ENCODE measurements at regions not wholly inside any gene's neighbourhood (a gene's known extent, or its start where the extent isn't known, plus 50 kb on each side); places are given as distances from the start of the nearest gene placed in this dataset.
A peak's percentile ranks its signal among the peaks of the same experiment; 100 is the strongest.

DNA sequence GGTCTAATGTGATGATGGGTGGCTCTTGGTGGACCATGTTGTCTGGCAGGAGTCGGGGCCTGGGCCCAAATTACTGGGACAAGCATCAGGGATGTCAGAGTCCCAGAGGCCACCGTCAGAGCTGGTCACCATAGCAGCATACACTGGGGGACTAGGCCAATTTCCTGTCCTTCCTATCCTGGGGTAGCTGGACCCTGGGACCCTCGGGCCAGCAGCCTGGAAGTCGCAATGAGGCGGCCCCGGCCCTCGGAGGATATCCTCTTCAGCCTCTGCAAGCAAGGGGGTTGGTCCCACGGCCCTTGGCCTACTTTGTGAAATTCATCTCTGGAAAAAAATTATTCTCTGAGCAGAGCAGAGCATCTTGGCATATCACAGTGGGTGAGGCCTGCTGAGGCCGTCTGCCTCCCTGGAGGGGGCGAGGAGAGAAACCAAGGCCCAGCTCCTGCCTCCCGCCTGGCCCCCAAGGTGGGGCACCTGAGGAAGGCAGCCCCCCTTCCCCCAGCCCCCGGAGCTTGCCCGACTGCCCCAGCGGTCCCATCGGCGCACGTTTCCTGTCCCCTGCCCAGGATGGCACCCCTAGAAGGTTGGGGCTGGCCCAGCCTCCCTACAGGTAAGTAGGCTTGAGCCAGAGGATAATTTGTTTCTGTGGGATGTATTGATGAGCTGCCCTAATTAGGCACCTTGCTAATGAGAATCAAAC, 135.0 kb upstream of the MYL2 start:
- ChIA-PET POLR2A (interaction anchor here (0.6 kb wide), 1 partner anchor 15 kb away, joined by 4 read pairs; no protein-coding TSS in a partner anchor), CTCF (no interaction called here)
- TF ChIP-seq SUZ12 (IDR thresholded peaks at IDR 0.05) (no peak), FOXA1 (IDR thresholded peaks at IDR 0.05) (no peak), BHLHE40 (IDR thresholded peaks at IDR 0.05; ENCODE audit: borderline replicate concordance) (no peak), FOXM1 (IDR thresholded peaks at IDR 0.05; ENCODE audit: borderline replicate concordance) (no peak), ARNT (IDR thresholded peaks at IDR 0.05) (no peak), HDGF (IDR thresholded peaks at IDR 0.05; ENCODE audit: borderline replicate concordance) (no peak), TARDBP (IDR thresholded peaks at IDR 0.05) (no peak), CTBP1 (IDR thresholded peaks at IDR 0.05; ENCODE audit: borderline replicate concordance) (no peak), FOXK2 (IDR thresholded peaks at IDR 0.05) (no peak), SP1 (IDR thresholded peaks at IDR 0.05) (no peak), LEF1 (IDR thresholded peaks at IDR 0.05; ENCODE audit: borderline replicate concordance) (no peak), ZNF384 (IDR thresholded peaks at IDR 0.05) (no peak)
- TF ChIP-seq, protein P1, sequence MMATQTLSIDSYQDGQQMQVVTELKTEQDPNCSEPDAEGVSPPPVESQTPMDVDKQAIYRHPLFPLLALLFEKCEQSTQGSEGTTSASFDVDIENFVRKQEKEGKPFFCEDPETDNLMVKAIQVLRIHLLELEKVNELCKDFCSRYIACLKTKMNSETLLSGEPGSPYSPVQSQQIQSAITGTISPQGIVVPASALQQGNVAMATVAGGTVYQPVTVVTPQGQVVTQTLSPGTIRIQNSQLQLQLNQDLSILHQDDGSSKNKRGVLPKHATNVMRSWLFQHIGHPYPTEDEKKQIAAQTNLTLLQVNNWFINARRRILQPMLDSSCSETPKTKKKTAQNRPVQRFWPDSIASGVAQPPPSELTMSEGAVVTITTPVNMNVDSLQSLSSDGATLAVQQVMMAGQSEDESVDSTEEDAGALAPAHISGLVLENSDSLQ (IDR thresholded peaks at IDR 0.05), result no peak
- no peak for DNase-seq (ENCODE audit: extremely low spot score)

DNA sequence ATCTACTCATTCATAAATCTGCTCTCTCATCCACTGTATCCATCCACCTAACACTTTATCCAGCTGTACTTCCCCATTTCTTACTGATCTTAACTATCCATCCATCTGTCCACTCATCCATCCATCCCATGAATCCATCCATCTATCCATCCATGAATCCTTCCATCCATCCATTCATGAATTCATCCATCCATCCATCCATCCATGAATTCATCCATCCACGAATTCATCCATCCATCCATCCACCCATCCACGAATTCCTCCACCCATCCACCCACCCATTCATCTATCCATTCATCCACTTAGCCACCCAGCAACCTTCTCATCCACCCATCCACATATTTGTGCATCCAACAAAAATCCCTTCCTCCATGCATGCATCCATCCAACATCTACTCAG, 128.6 kb upstream of the MYL2 start:
- DNase-seq (ENCODE audit: extremely low spot score), result no peak
- POLR2A ChIA-PET, result no interaction called here
- CTCF ChIA-PET, result interaction anchor here (0.5 kb wide), 1 partner anchor 11 kb away, joined by 3 read pairs; no protein-coding TSS in a partner anchor
- no peak for TF ChIP-seq ARNT (IDR thresholded peaks at IDR 0.05)
- TF ChIP-seq BHLHE40 (IDR thresholded peaks at IDR 0.05; ENCODE audit: borderline replicate concordance), result no peak

DNA sequence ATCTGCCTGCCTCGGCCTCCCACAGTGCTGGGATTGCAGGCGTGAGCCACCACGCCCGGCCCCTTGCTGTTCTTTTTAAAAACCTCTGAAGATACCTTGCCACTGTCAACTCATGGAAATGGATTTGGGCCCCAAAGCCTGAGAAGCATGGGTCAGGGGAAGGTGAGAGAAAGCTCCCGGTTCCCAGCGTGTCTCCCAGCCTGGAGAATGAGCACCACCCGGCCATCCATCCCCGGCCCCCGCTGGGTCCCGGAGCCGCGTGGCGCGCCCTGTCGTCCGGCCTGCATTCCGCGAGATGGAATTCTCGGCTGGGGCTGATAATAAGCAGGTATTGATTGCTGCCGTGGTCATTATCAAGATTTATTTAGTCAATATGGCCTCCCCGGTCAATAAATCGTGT, 126.5 kb upstream of the MYL2 start:
- DNase-seq (ENCODE audit: extremely low spot score), result peak; percentile 42
- POLR2A ChIA-PET, result interaction anchor here (2.2 kb wide), 1 partner anchor 13 kb away, joined by 6 read pairs; the partner anchor contains the start of gene CUX2
- CTCF ChIA-PET, result no interaction called here

DNA sequence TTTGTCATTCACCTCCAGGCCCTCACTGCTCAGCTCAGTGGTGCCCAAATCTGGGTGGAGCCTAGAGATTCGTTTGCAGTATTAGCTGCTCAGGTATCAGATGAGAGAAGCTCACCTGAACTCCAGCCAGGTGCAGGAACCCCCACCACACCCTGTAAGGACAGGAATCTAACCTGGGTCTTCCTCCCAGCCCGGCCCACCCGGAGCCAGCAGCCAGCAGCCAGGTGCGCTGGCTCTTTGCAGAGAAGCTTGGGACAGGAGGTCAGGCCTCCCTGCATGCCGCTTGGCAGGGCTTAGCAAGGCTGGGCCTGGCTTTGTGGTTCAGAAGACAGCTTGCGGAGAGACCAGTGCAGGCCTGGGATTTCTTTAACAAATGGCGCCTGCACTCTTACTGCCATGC, 125.6 kb upstream of the MYL2 start:
- CTCF ChIA-PET, result no interaction called here
- no peak for DNase-seq (ENCODE audit: extremely low spot score)
- POLR2A ChIA-PET, result interaction anchor here (2.2 kb wide), 1 partner anchor 12 kb away, joined by 6 read pairs; the partner anchor contains the start of gene CUX2

More for the DNA sequence above, 126.5 kb upstream of the MYL2 start:
- TF ChIP-seq FOXA1 (IDR thresholded peaks at IDR 0.05), result no peak
- TF ChIP-seq L3MBTL2 (conservative IDR thresholded peaks at IDR 0.05), result peak; percentile 24; the same call in 1 of the 2 replicates

DNA sequence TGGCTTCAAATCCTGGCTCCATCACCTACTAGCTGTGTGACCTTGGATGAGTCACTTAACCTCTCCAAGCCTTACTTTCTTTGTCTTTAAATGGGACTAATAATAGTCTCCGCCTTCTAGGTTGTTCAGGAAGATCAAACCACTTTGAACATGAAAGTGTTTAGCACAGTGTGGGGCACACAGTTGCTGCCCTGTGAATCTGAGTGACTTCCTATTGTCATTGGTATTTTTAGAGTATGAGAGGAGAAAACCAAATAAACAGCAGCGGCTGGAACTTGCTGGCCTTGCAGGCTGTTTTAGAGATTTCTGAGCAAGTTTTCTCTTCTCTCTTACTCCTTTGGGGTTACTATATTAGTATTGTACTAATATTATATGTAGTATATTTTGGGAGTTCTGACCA, 120.7 kb upstream of the MYL2 start:
- CTCF ChIA-PET, result no interaction called here
- POLR2A ChIA-PET, result no interaction called here
- TF ChIP-seq ELF4 (IDR thresholded peaks at IDR 0.05), result no peak
- TF ChIP-seq, protein P1 (IDR thresholded peaks at IDR 0.05), result no peak
- no peak for DNase-seq (ENCODE audit: extremely low spot score)

More for the DNA sequence above, 125.6 kb upstream of the MYL2 start:
- TF ChIP-seq LEF1 (IDR thresholded peaks at IDR 0.05; ENCODE audit: borderline replicate concordance), result no peak
- TF ChIP-seq BHLHE40 (IDR thresholded peaks at IDR 0.05; ENCODE audit: borderline replicate concordance), result no peak
- TF ChIP-seq TARDBP (IDR thresholded peaks at IDR 0.05), result no peak
- TF ChIP-seq FOXK2 (IDR thresholded peaks at IDR 0.05), result no peak
- no peak for TF ChIP-seq ARNT (IDR thresholded peaks at IDR 0.05)
- no peak for TF ChIP-seq FOXM1 (IDR thresholded peaks at IDR 0.05; ENCODE audit: borderline replicate concordance)
- TF ChIP-seq, protein P1 (IDR thresholded peaks at IDR 0.05), result no peak
- TF ChIP-seq FOXA1 (IDR thresholded peaks at IDR 0.05), result no peak
- TF ChIP-seq L3MBTL2 (conservative IDR thresholded peaks at IDR 0.05), result no peak
- TF ChIP-seq CTBP1 (IDR thresholded peaks at IDR 0.05; ENCODE audit: borderline replicate concordance), result no peak
- TF ChIP-seq ZNF384 (IDR thresholded peaks at IDR 0.05), result no peak

DNA sequence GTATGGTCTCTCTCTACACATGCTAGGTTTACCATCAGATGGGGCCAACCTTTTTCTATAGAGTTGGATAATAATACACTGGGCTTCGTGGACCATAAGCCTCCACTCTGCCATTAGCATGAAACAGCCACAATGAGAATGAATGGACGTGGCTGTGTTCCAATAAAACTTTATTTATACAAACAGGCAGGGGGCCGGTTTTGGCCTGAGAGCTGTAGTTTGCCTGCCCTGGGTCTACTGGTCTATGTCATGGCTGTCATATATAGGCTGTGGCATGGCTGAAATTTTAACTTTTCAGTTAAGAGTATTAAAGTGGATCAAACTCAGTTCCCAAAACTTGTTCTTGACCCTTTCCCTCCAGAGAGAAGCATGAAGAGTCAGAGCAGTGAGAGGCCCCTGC, 120.3 kb upstream of the MYL2 start:
- TF ChIP-seq ARNT (IDR thresholded peaks at IDR 0.05), result no peak
- TF ChIP-seq, protein P1 (IDR thresholded peaks at IDR 0.05), result no peak
- TF ChIP-seq ZNF384 (IDR thresholded peaks at IDR 0.05), result no peak
- TF ChIP-seq ELF4 (IDR thresholded peaks at IDR 0.05), result no peak
- no peak for TF ChIP-seq HDGF (IDR thresholded peaks at IDR 0.05; ENCODE audit: borderline replicate concordance)
- no peak for TF ChIP-seq LEF1 (IDR thresholded peaks at IDR 0.05; ENCODE audit: borderline replicate concordance)
- TF ChIP-seq FOXK2 (IDR thresholded peaks at IDR 0.05), result no peak
- TF ChIP-seq NFRKB (IDR thresholded peaks at IDR 0.05), result no peak
- TF ChIP-seq BHLHE40 (IDR thresholded peaks at IDR 0.05; ENCODE audit: borderline replicate concordance), result no peak
- no peak for TF ChIP-seq TARDBP (IDR thresholded peaks at IDR 0.05)
- TF ChIP-seq CTBP1 (IDR thresholded peaks at IDR 0.05; ENCODE audit: borderline replicate concordance), result no peak
- no peak for TF ChIP-seq SP1 (IDR thresholded peaks at IDR 0.05)
- TF ChIP-seq SUZ12 (IDR thresholded peaks at IDR 0.05), result no peak
- TF ChIP-seq FOXA1 (IDR thresholded peaks at IDR 0.05), result no peak
- no peak for TF ChIP-seq FOXM1 (IDR thresholded peaks at IDR 0.05; ENCODE audit: borderline replicate concordance)
- no peak for TF ChIP-seq L3MBTL2 (conservative IDR thresholded peaks at IDR 0.05)
- ChIA-PET CTCF (no interaction called here), POLR2A (no interaction called here)
- DNase-seq (ENCODE audit: extremely low spot score), result no peak
